Left hindlimb (tissue), 1 donor: ENCODE measurements at regions not wholly inside any gene's neighbourhood (a gene's known extent, or its start where the extent isn't known, plus 50 kb on each side); places are given as distances from the start of the nearest gene placed in this dataset.

Experiments
- DNase-seq: peaks from one replicate; pipeline ENCODE4 v3.0.0-alpha.2; 2018

DNA sequence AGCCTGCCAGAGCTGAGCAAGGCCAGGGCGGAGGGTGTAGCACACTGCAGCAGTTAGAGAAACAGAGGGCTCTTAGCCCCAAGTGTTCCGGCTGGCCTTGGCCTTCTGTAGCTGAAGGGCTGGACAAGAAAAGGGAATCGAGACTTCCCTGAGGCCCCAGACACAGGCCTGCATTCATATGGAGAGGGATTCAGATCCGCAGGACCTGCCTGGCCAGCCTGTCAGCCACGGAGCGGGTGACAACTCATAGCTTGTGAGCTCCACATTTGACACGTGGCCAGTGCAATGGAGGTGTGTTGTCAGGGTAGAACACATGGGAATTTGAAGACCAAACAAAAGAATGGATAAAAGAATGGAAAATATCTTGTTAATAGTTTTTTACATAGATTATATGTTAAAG, 182.2 kb upstream of the GSC start:
- DNase-seq: no peak

DNA sequence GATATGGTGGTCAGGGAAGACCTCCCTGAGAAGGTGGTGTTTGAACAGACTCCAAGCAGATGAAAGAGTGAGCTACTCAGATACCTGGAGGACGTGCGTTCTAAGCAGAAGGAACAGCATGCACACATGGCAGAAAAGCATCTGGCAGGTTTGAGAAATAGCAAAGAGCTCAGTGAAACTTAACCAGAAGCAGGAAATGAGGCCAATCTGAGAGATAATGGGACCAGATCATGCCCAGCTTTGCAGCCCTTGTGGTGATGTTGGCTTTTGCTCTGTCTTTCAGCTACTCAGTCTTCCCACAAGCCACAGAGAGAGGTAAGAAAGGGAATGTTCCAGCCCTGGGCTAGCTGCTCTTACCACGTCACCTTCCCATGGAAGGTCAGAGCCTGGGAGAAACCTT, 176.3 kb upstream of the GSC start:
- DNase-seq: no peak

DNA sequence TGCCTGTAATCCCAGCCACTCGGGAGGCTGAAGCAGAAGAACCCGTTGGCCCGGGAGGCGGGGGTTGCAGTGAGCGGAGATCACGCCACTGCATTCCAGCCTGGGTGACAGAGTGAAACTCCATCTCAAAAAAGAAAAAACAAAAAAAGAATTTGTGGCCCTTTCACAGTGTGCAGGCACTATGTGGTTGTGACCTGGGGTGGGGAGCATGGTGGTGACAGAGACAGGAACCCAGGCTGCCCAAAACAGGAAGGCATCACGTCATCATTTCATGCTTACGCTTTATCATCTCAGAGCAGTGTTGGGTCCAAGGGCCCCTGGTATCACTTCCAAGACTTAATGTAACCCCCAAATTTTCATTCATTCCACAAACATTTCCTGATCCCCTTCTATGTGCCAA, 175.7 kb upstream of the GSC start:
- no peak for DNase-seq

DNA sequence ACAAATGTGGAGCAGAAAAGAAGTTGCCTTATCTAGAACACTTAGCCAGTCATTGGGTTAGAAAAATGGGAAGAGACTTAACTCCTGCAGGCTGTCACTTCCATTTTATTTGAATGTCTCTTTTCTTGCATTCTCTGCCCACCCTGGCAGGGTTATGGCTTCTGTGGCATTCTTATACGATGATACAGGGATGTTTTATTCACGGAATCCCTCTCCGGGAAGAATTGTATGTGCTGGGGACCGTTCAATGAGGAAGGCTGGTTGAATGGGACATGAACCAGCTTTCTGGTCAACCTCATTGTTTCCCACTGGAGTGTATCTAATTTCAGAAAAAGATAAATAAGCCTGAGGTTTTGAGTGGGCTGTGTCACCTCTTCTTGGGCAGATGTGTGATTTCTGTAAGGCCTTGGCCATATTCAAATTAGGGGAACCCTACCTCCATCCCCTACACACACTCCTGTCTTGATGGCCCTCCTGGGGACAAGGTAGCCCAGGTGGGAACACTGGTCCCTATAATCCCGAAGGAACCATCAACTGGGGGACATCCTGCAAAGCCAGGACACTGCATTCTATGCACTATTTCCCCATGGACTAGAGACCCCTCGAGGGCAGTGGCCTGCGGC, 174.8 kb upstream of the GSC start:
- DNase-seq: no peak

DNA sequence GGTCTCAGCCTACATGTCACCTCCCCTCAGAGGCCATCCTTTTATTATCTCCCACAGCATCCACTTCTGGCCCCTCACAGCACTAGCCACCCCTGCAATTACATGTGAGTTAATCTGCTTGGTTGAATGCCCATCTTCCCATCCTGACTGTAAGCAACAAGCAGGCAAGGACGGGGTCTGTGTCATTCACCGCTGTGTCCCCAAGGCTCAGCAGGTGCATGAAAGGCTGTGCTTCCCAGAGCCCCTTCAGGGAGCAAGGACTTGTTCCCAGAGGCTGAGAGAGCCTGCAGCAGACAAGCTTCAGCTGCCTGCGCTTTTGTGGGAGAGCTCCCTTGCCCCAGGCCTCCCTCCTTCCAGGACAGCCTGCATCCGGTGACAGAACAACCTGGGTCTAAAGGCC, 172.7 kb upstream of the GSC start:
- no peak for DNase-seq

DNA sequence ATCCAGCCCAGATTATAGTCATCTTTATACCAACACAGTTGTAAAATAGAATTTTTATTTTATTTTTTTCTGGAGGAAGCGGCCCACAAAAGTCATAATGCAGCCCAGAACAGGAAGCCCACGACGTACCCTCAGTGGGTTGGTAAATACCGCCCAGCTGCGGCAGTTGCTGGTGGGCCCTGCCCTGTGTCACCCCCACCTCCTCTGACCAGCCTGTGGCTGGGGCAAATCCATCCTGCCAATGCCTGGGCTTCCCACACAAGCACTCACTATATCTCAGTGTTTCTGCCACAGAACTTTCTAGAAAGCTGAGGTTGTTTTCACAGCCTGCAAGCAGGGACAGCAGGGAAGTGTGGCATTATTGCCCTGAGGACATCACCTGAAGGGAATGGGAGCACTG, 171.4 kb upstream of the GSC start:
- no peak for DNase-seq

DNA sequence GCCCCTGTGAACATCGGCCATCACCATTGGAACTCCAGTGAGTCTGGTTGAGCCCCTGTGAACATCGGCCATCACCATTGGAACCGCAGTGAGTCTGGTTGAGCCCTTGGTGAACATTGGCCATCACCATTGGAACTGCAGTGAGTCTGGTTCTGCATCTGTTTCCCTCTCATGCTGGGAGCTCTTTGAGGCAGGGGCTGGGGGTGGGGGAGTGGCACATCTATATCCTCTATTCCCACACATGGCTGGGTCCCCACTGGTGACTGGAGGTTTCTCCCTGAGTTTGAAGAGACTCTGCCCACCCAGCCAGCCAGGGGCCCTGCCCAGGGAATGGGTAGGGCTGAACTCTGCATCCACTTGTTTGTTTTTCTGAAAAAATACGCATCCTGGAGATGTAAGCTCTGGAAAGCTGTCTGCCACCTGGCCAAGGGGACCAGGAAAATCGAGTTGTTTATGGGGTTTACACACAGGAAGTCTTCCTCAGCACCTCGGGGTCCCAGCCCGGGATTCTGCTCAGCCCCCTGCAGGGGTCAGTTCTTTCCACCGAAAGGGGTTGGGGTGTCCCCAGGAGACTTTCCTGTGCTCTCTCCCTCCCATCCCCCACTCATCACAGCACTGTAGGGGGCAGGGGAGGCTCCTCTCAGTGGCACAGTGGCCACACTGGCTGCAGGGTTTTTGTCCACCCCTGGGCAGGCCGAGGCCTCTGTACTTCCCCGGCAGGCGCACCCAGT, 170.5 kb upstream of the GSC start:
- no peak for DNase-seq

DNA sequence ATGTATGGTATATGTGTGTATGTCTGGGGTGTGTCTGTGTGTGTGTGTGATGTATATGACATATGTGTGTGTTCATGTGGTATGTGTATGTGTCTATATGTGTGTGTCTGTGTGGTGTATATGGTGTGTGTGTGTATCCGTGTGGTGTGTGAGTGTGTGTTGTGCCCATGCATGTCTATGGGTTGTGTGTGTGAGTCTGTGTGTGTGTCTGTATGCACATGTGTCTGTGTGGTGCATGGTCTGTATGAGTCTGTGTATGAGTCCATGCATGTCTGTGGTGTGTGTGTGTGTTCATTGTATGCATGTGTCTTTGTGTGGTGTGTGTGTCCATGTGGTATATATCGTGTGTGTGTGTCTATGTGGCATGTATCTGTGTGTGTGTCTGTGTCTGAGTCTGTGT, 168.1 kb upstream of the GSC start:
- DNase-seq: no peak

DNA sequence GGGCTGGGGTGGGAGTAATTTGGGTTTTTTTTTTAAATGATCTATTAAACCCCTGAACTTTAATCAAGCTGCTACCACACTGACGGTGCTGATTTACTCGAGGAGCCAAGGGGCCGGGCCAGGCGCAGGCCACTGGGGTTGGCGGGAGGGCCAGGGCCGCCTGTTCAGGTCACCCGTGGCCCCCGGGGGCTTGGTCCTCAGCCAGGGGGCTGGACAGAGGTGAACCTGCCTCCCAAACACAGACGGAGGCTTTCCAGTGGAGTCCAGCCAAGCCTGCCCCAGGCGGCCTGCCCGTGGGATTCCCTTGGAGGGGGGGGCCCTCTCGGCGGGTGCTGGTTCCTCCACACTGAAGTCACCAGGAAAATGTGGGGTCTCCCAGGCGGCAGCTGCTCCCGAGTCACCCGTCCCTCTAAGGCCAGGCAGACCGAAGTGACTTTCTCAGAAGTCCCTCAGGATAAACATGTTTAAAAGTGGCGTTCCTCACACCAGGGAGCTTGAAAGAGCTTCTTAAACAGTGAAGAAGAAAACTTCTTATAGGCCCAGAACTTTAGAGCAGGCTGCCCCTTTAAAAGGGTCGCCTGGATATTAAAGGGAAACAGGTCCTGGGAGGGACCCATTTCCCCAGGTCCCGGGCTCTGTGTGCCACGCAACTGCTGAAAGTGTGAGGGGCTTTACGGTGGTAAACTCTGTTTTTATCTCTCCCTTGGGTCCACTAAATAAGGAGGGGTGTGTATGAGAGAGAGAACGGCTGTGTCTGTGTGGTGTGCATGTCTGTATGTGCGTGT, 167.2 kb upstream of the GSC start:
- peak; percentile 65 for DNase-seq

DNA sequence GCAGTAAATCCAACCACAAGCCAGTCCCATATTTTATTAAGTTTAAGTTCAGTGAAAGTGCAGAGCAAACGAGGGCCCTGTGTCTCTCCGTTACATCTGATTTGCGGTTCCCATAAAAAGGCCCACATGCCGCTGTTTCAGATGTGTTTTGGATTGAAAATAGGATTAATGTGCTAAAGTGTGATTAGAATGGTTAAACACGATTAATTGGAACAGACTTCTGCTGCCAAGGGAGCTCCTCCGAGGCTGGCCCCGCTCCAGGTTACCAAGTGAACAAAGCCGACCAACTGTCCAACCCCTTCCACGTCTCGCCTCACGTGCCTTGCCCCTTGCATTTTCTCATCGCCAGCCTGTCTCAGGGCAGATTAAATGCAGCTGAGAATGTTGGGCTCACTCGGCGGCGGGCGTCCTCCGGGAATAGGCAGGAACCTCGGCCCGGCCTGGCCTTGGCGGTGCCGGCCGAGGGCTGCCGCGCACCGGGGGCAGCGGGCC, 166.5 kb upstream of the GSC start:
- DNase-seq: peak; percentile 89

DNA sequence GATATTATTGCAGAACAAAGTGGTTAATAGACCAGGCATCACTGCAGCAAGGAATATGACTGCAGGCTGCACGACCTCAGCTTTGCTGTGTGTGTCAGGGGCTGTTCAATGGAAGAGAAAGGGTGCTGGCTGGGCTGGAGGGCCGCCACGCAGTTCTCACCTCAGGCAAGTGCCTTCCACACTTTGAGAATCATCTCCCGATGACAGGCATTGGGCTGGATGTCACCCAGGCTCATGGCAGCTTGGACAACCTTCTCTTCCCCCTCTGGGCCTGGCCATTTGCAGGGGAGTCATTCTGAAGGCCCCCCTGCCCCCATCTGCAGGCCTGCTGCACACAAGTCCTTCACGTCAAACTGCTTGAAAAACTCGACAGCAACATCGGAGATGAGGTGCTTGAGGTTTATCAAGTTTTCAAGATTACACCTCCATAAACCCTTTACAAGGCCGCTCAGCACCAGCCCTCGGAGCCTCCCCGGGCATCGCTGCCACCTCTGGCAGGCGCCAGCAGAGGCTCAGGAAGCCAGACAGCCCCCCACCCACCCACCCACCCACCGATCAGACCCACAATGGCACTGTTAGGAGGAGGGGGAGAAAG, 165.9 kb upstream of the GSC start:
- DNase-seq: no peak

DNA sequence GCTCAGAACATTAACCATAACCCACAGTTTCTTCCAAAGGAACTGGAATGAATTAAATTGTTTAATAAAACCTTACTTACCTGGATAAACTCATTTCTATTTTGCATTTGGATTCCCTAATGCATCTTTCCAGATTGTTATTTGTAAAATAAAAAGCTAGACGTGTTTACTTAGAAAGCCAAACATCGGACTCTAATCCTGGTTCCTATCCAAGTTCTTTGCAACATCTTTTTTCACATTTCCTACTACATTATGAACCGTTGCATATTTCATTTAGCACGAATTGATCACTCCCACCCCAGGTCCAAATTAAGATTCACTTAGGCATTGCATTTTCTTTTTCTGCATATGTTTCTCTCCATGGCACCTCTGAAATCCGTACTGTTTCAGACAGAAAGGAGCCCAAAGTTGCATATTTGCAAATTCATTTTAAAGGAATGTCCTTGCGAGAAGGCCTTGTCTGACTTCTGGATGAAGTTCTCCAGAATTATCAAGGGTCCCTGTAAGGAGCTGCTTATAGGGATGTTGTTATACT, 164.4 kb upstream of the GSC start:
- DNase-seq: no peak

DNA sequence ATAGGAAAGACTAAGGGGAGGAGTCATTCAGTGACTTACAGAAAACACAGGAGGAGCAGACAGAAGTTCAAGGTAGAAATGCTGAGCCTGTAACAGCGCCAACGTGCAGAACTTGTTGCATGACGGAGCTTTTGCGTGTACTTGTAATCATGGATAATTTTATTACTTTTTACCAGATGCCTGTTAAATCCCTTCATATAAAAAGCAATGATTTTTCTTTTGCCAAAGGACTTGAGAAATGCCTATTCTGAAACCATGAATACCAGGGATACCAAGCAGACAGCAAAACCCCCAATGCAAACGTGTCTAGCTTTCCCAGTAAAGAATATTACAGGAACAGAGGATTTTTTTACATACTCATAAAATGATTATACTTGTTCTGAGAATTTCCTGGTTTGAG, 163.6 kb upstream of the GSC start:
- no peak for DNase-seq

DNA sequence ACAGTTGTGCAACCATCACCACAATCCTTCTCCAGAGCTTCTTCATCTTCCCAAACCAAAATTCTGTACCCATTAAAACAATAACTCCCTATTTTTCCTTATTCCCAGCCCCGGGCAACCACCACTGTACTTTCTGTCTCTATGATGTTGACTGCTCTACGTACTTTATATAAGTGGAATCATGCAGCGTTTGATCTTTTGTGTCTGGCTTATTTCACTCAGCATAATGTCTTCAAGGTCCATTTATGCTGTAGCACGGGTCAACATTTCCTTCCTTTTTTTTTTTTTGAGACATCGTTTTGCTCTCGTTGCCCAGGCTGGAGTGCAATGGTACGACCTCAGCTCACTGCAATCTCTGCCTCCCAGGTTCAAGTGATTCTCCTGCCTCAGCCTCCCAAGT, 162.7 kb upstream of the GSC start:
- no peak for DNase-seq

DNA sequence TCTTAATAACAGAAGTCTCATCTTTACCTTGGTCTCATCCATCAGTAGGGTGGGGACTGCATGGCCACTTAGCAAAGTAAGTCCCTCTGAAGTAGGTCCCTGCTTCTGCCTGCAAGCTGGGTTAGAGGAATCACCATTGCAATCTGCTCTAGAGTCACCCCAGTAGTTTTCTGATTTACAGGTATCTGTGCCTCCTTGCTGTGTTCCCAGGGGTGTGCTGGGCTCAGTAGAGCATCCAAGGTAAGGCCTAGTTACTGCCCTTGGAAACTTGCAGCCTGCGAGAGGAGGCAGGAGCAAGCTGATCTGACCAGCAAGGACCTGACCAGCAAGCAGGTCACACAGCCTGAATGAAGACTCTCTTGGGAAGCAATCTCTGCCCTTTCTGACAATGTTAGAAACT, 160.8 kb upstream of the GSC start:
- no peak for DNase-seq

DNA sequence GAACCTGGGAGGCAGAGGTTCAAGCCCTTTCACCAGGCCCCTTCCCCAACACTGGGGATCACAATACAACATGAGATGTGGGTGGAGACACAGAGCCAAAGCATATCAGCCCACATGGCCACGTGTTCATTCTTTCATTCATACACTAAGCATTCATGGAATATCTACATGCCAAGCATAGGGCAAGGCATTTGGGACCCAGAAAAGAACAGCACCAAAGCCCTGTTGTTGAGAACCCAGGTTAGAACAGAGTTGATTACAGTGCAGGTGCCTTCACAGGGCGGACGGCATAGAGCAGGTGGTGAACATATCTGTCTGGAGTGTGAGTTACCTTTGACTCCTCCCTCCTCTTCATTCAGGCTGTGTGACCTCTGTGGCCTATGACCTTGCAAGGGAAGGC, 159.4 kb upstream of the GSC start:
- DNase-seq: no peak

DNA sequence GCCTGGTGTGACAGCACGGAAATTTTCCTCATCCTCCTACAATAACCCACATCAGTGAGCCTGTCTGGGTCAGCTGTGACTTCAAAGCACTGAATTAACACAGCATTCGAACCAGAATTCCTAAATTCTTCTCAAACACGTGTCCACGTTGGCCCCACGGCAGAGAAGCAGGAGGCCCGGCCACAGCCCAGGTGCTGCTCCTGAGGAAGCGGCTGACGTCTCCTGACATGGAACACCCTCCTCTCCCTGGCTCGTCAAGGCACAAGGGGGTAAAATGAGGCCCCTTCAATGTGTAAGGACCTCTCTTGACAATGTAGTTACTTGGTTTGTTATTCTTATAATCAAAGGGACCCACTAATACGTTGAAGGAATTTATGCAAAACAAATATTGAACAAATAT, 156.3 kb upstream of the GSC start:
- DNase-seq: no peak

DNA sequence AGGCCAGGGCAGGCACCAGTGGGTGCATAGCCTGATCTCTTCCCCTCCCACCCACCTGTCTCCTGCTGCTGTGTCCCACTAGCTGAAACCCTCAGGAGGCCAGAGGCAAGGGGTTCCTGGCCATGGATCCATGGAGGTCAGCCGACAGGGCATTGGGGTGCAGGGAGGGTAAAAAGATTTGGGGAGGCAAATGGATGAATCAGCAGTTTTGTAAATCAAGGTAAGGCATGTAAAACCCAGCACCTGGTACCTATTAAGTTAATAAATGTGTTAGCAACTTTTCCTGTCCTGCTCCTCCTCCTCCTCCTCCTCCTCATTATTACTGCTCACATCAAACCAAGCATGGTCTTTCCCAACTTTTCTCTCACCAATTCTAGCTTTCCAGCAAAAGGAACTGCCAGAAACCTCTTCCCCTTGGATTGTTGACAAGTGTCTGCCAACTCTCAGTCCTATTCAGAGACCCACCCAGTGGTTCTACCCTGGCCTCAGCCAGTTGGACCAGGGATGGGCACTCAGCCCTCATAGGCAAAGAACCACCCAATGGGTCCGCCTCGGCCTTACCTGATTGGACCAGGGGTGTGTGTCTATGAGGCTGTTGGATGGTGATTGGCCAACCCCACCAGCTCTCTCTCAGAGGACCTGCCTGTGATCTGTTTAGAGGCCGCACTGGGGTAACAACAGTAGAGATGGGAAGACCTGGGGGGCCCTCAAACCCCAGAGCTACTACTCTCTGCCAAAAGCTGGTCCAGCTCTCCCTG, 155.7 kb upstream of the GSC start:
- DNase-seq: no peak

DNA sequence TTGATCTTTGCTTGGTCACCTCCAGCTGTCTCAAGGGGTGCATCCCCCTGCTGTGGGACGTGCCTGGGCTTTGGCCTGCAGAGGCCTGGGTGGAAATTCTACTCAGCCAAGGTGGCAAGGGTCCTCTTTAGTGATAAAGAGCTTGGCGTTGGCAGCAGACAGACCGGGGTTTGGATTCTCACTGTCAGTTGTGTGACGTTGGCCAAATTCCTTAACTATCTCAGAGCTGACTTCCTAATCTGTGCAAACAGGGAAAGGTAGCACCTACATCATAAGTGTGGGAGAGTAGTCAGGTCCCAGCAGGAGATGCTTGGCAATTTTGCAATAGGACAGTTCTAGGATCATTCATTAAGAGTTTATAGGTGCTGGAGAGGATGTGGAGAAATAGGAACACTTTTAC, 154.3 kb upstream of the GSC start:
- DNase-seq: no peak

DNA sequence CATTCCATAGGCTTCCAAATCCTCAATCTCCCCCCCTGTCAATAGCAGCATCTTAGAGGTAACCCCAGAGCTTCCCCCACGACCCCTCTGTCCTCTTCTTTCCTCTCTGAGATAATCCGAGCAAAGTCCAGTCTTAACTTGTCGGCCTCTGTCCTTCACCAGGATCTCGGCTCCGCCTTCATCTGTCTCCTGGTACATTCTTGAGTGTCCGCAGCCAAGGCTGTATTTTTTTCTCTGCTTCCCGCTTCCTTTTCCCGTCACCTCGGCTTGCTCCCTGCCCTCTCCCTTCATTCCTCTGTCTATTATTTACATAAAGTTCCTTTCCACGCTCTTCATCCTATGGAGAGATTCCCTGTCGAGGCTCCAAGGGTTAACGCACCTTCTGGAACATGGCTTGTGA, 153.9 kb upstream of the GSC start:
- DNase-seq: no peak

DNA sequence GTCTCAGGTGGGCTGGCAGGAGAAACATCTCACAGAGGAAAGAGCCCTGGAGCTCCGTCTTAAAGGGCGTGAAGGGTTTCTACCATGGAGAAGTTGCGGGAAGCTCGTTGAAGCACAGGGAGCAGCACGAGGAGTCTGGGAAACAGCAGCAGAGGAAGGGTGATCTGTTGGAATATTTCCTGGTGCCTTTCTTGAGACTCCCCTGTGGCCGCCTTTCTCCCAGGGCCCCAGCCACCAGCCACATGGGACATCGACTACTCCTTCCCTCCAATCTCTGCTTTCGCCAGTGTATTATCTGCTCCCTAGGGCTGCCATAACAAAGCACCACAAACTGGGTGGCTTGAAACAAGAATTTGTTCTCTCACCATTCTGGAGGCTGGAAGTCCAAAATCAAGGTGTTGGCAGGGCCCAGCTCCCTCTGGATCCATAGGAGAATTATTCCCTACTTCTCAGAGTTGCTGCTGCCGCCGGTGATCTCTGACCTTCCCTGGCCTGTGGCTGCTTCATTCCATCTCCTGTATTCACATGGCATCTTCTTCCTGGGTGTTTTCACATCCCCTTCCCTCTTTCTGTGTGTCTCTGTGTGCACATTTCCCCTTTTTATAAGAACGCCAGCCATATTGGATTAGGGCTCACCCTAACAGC, 152.8 kb upstream of the GSC start:
- no peak for DNase-seq
